Thymus (tissue), 11 donors: ENCODE measurements at regions not wholly inside any gene's neighbourhood (a gene's known extent, or its start where the extent isn't known, plus 50 kb on each side); places are given as distances from the start of the nearest gene placed in this dataset.
"Not testable (repeated sequence)": the region's sequence is repeated elsewhere in the genome, so short reads cannot be mapped to it uniquely, and the experiment has no call there.

ENCODE experiments used
- DNase-seq, 9 donors: peaks; one replicate each; pipeline ENCODE4 v3.0.0-alpha.2; 2013; ENCODE audit warnings: low spot score in 9 of 9, low read depth in 6 of 9, missing footprints in 1 of 9
- H3K27ac ChIP-seq, 2 donors: one replicate each; pipeline ENCODE4 v1.5.1; 2013; ENCODE audit warnings: control low read depth in 1 of 2, low read depth in 1 of 2, low read length in 1 of 2, mild to moderate bottlenecking in 1 of 2, moderate library complexity in 1 of 2
- H3K27me3 ChIP-seq, 2 donors: one replicate each; pipeline ENCODE4 v1.5.1; 2013; ENCODE audit warnings: low read length in 1 of 2; ENCODE audit not compliant: control insufficient read depth in 2 of 2, insufficient read depth in 1 of 2
- H3K36me3 ChIP-seq, 2 donors: one replicate each; pipeline ENCODE4 v1.5.1; 2013; ENCODE audit warnings: low read length in 1 of 2, mild to moderate bottlenecking in 1 of 2, moderate library complexity in 1 of 2; ENCODE audit not compliant: control insufficient read depth in 2 of 2, insufficient read depth in 2 of 2
- H3K4me1 ChIP-seq, 2 donors: one replicate each; pipeline ENCODE4 v1.5.1; 2013; ENCODE audit warnings: low read length in 2 of 2; ENCODE audit not compliant: control insufficient read depth in 2 of 2, insufficient read depth in 2 of 2
- H3K4me3 ChIP-seq, 2 donors: one replicate each; pipeline ENCODE4 v1.5.1; 2013; ENCODE audit warnings: low read length in 2 of 2, control low read depth in 1 of 2, mild to moderate bottlenecking in 1 of 2
- H3K9me3 ChIP-seq, 2 donors: one replicate each; pipeline ENCODE4 v1.5.1; 2013; ENCODE audit warnings: low read length in 1 of 2, mild to moderate bottlenecking in 1 of 2; ENCODE audit not compliant: control insufficient read depth in 2 of 2, insufficient read depth in 1 of 2
- WGBS: extraction: QIAGEN DNeasy Blood & Tissue Kit; methylation state at CpG from one replicate; pipeline ENCODE4 v1.1.7; 2013; 5-methylcytosine and 5-hydroxymethylcytosine counted together
- donor health status: healthy.

GRCh38 chr6:85751374-85752055, 108.8 kb upstream of the SYNCRIP start:
- Histone ChIP-seq H3K4me3 (no peak overlapping the region), H3K27me3 (no peaks in the 10 kb centered on the region), H3K9me3 (no peaks in the 10 kb centered on the region), H3K36me3 (no peaks in the 10 kb centered on the region), H3K4me1 (no peaks in the 10 kb centered on the region), H3K27ac (no peak overlapping the region)
- DNase-seq = no peak
- WGBS = 94% methylated on average over 5 of the region's 5 CpGs

GRCh38 chr6:85750146-85750545, 107.5 kb upstream of the SYNCRIP start:
- not testable (repeated sequence) for H3K27ac ChIP-seq, DNase-seq, H3K9me3 ChIP-seq, H3K4me3 ChIP-seq, H3K36me3 ChIP-seq, H3K27me3 ChIP-seq, H3K4me1 ChIP-seq
- WGBS = 95% methylated on average over 2 of the region's 2 CpGs

- Histone ChIP-seq H3K4me1 (no peaks in the 10 kb centered on the region), H3K27ac (no peak overlapping the region), H3K36me3 (no peaks in the 10 kb centered on the region), H3K9me3 (no peaks in the 10 kb centered on the region), H3K27me3 (no peaks in the 10 kb centered on the region), H3K4me3 (no peak overlapping the region)
- DNase-seq = no peak
- 92% methylated on average over 4 of the region's 4 CpGs for WGBS
These were observed 106.5 kb upstream of the SYNCRIP start for GRCh38 chr6:85749236-85749635.

- Histone ChIP-seq H3K4me3 (no peak overlapping the region), H3K27me3 (no peaks in the 10 kb centered on the region), H3K9me3 (no peaks in the 10 kb centered on the region), H3K4me1 (no peaks in the 10 kb centered on the region), H3K27ac (no peak overlapping the region), H3K36me3 (no peaks in the 10 kb centered on the region)
- no peak for DNase-seq
- 95% methylated on average over 1 of the region's 1 CpG for WGBS
These were observed 105.0 kb upstream of the SYNCRIP start for GRCh38 chr6:85747666-85748065.

GRCh38 chr6:85747093-85747492, 104.4 kb upstream of the SYNCRIP start:
- no peaks in the 10 kb centered on the region for H3K27me3 ChIP-seq
- no peak overlapping the region for H3K4me3 ChIP-seq
- H3K4me1 ChIP-seq = no peaks in the 10 kb centered on the region
- no peaks in the 10 kb centered on the region for H3K9me3 ChIP-seq
- H3K36me3 ChIP-seq = no peaks in the 10 kb centered on the region
- DNase-seq = no peak
- no peak overlapping the region for H3K27ac ChIP-seq

GRCh38 chr6:85744433-85744970, 101.8 kb upstream of the SYNCRIP start:
- Histone ChIP-seq H3K27ac (no peak overlapping the region), H3K4me1 (no peaks in the 10 kb centered on the region), H3K9me3 (no peaks in the 10 kb centered on the region), H3K27me3 (no peaks in the 10 kb centered on the region), H3K4me3 (no peak overlapping the region), H3K36me3 (no peaks in the 10 kb centered on the region)
- WGBS = 77% methylated on average over 4 of the region's 4 CpGs
- DNase-seq = no peak

- H3K4me3 ChIP-seq = no peak overlapping the region
These were observed 83.5 kb upstream of the SYNCRIP start for GRCh38 chr6:85726206-85726605.

GRCh38 chr6:85715797-85716196, 73.1 kb upstream of the SYNCRIP start:
- Histone ChIP-seq H3K27me3 (no peaks in the 10 kb centered on the region), H3K27ac (no peak overlapping the region), H3K36me3 (no peaks in the 10 kb centered on the region), H3K9me3 (peaks cover 0 to 8% of the 10 kb centered on the region in 2 donors), H3K4me1 (no peaks in the 10 kb centered on the region), H3K4me3 (no peak overlapping the region)
- DNase-seq = no peak

More at GRCh38 chr6:85726206-85726605, 83.5 kb upstream of the SYNCRIP start:
- no peaks in the 10 kb centered on the region for H3K27me3 ChIP-seq
- no peak overlapping the region for H3K27ac ChIP-seq
- H3K9me3 ChIP-seq = peaks cover 0 to 9% of the 10 kb centered on the region in 2 donors
- DNase-seq = no peak
- H3K4me1 ChIP-seq = no peaks in the 10 kb centered on the region
- H3K36me3 ChIP-seq = no peaks in the 10 kb centered on the region

GRCh38 chr6:85714893-85715530, 72.3 kb upstream of the SYNCRIP start:
- Histone ChIP-seq H3K36me3 (no peaks in the 10 kb centered on the region), H3K4me1 (no peaks in the 10 kb centered on the region), H3K4me3 (no peak overlapping the region), H3K27ac (no peak overlapping the region), H3K9me3 (peaks cover 0 to 8% of the 10 kb centered on the region in 2 donors), H3K27me3 (no peaks in the 10 kb centered on the region)
- no peak for DNase-seq
- 95% methylated on average over 9 of the region's 9 CpGs for WGBS
